NCI-H2107 treated with DMSO at 0.1 percent for 48 hours (cell line): ENCODE measurements at regions not wholly inside any gene's neighbourhood (a gene's known extent, or its start where the extent isn't known, plus 50 kb on each side); places are given as distances from the start of the nearest gene placed in this dataset.

ENCODE experiments used
- DNase-seq: peaks from one replicate; lab custom pipeline; 2025; ENCODE audit not compliant: unreplicated experiment; lab: John Stamatoyannopoulos, UW

DNA sequence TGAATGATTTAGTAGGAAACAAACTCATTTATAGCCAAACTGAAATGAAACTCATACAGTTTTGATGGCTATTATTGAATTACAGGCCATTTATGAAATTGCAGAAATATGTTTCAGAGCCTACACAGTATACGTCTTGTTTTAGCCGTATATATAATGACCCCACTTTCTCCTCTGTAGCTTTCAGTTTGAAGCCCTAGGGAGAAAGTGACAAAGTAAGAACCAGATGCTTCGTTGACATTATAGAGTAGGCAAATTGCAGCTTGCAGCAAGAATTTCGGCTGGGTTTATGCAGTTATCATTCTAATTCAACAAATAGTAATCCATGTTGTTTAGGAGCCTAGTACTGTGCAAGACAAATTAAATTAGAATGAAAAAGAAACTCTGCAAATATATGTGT is 836.3 kb upstream of the ADGRL4 start:
- DNase-seq = no peak

DNA sequence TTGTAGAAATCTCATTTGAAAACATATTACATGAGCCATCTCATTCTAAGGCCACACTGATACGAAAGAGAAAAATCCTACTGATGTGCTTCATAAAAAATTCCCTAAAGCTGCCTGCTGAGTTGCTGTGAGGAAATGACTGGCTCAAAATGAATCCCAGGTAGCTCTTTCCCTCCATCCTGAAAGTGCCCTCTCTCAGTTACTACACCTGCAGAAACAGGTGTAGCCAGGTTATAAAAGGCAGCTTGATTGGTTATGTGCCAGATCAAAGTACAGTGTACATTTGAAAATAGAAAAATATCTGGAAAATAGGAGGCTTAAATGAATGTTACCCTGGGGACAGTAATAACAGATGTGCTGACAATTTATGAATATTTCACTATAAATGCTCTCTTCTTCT is 833.4 kb upstream of the ADGRL4 start:
- peak; percentile 7 for DNase-seq

DNA sequence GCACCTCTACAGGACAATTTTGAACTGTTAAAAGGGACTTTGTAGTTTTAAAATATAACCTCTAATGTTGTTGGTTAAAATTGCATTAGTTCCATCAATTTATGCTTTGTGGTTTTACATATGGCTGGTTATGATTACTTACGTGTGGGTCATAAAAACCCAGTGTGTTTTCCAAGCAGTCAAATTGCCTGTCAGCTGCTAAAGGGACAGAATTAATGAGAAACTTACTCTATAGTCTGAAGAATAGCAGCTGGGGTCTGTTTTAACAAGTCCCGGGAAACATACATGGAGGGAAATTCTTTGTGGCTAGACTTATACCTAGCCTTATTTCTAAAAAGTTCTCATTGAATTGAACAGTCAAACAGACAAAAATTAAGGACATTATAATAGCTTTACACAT is 820.9 kb upstream of the ADGRL4 start:
- no peak for DNase-seq

DNA sequence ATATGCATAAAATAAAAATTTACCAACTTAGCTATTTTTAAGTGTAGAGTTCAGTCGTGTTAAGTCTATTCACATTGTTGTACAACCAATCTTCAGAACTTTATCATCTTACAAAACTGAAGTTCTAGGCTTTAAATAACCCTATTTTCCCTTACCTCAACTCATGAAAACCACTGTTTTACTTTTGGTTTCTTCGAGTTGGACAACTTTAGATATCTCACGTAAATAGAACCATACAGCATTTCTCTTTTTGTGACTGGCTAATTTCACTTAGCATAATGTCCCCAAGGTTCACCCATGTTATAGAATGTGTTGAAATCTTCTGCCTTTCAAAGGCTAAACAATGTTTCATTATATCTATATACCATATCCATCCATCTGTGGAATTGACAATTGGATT is 819.0 kb upstream of the ADGRL4 start:
- no peak for DNase-seq

DNA sequence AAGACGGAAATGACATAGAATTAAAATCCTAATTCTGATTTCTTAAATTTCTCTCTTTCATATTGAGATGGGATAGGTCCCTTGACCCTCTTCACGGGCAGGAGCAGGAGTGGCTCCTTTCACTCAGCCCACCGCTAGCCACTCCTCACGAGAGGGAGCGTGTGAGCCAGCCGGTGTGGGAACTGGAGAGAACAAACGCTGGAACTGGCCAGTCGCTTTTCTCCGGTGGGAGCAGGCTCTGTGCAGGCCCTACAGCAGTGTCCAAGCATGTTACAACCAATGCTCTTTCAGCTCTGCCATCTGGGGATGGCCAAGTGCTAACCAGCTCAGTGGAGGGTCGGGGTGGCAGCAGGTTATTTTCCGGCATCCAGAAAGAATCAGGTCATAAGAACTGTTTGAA is 815.5 kb upstream of the ADGRL4 start:
- no peak for DNase-seq

DNA sequence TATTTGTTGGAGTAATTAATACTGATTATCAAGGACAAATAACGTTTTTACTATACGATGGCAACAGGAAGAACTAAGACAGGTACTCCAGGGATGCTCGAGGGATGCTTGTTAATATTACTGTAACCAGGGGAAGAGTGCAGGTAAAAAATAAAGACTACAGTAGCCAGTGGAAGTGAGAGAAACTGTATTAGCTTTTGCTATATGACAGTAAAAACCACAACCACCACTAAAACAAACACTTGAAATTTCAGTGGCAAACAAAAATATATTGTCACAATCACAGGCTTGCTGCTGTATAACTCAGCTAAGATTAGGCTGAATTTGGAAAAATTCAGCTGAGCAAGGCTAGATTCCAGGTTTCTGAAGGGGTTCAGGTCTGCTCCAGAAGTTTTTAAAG is 812.6 kb upstream of the ADGRL4 start:
- no peak for DNase-seq

GRCh38 chr1:79817031-79817560 is 810.6 kb upstream of the ADGRL4 start:
- DNase-seq = no peak

- no peak for DNase-seq
These were observed 808.6 kb upstream of the ADGRL4 start for GRCh38 chr1:79815115-79815514.

GRCh38 chr1:79811173-79811572 is 804.6 kb upstream of the ADGRL4 start:
- DNase-seq = no peak

GRCh38 chr1:79808816-79809475 is 802.4 kb upstream of the ADGRL4 start:
- no peak for DNase-seq

DNA sequence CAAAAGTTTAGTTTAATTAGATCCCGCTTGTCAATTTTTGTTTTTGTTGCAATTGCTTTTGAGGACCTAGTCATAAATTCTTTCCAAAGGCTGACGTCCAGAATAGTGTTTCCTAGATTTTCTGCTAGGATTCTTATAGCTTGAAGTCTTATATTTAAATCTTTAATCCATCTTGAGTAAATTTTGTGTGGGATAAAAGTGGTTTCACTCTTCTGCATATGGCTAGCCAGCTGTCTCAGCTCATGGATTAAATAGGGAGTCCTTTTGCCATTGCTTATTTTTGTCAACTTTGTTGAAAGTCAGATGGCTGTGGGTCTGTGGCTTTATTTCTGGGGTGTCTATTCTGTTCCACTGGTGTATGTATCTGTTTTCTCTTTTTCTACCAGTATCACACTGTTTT is 801.3 kb upstream of the ADGRL4 start:
- DNase-seq = no peak

- DNase-seq = no peak
These were observed 791.0 kb upstream of the ADGRL4 start for GRCh38 chr1:79797487-79797886.

DNA sequence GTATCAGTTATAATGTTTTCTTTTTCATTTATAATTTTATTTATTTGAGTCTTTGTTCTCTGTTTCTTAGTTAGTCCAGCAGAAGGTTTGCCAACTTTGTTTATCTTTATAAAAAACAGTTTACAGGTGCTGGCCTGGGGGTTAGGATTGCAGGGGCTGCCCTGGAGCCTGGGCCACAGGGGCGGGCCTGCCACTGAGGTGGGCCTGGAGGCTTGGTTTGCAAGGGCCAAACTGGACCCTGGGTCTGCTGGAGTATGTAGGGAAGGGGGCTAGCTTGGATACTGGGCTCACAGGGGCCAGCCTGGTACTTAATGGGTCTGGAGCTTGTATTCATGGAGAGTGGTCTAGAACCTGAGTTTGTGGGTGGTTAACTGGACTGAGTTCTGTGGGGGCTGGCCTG is 789.9 kb upstream of the ADGRL4 start:
- no peak for DNase-seq

DNA sequence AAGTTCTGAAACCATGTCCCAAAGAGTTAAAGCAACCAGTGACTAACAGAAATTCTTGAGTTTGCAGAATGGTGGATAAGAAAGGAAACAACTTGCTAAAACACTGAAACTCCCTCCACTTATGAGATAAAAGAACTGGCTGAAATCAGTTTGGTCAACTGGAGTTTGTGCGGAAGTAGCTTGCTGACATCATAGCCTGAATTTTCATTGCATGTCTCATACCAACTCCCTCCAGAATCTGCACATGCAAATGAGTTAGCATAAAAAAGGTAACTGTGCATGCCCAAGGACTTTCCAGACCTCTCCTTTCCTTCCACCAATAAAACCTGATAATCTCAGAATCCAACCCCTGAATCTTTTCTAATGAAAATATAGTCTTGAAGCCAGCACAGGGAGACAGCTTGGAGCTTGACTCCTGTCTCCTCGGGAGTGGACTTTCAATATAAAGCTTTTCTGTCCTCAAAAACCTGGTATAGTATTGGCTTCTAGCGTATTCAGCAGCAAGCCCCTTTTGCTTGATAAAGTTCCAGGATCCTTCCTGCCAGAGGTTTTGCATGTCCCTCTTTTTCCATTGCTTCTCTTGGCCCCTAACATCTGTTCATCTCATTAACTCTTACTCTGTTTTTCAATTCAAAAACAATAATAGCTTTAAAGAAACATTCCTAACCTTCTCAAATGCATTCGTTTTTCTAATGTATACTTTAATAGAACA is 785.8 kb upstream of the ADGRL4 start:
- no peak for DNase-seq

- no peak for DNase-seq
These were observed 785.1 kb upstream of the ADGRL4 start for GRCh38 chr1:79791488-79792218.

DNA sequence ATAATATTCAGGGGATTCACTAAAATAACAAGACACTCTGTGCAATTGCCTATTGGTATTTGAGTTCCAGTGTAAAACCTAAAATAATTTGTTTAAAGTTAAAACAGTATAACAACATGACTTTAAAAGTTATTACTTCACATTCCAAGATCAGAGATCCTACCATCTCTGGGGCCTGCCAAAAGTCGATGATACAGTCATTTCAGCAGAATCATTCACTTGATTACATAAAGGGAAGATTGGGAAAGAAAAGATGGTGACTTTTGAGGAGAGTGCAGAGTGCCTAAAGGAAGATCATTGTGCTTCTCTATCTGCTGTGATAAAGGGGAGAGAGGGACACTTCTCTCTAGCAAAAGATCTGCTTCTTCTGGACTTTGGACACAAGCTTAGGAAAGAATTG is 784.4 kb upstream of the ADGRL4 start:
- no peak for DNase-seq

- DNase-seq = no peak
These were observed 781.1 kb upstream of the ADGRL4 start for GRCh38 chr1:79787631-79788030.

DNA sequence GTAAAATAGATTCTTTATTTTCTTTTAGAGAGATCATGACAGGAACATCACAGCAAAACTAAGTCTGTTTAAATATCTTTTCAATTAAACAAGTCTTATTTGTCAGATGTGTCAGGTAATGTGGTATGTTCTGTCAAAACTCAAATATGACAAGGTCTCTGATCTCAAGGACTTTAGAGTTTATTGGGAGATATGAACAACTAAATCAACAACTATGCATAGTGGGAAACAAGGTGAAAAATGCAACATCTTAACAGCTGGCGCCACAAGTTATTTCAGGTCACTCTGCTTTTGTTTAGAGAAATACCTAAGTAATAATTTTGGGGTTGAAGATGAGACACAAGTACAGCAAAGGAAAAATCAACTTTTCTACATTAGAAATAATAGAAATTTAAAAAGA is 779.4 kb upstream of the ADGRL4 start:
- DNase-seq = no peak

DNA sequence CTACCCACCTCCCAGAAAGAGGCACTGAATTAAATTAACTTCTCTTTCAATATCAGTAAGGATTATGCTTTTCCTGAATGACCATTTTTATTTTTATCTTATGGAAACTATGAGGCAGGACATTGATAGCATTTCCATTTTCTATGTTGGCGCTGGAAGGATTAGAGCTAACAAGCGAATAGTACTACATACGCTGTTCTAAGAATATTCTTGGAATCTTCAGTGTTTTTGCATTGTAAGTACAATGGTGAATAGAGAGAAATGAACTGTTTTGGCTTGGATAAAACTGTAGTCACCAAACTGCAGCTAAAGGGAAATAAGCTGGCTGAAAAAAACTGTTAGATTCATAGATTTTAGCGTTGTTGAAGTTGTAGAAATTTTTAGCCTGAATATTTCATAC is 779.0 kb upstream of the ADGRL4 start:
- DNase-seq = no peak

- DNase-seq = no peak
These were observed 774.7 kb upstream of the ADGRL4 start for GRCh38 chr1:79781261-79781660.

- DNase-seq = no peak
These were observed 771.1 kb upstream of the ADGRL4 start for GRCh38 chr1:79777481-79778219.
